GM11168 (cell line): ENCODE measurements at regions not wholly inside any gene's neighbourhood (a gene's known extent, or its start where the extent isn't known, plus 50 kb on each side); places are given as distances from the start of the nearest gene placed in this dataset.
"Not testable (repeated sequence)": the region's sequence is repeated elsewhere in the genome, so short reads cannot be mapped to it uniquely, and the experiment has no call there.

ENCODE experiments used
- in situ Hi-C: fragments of 300-500 bp; cut with MboI; formaldehyde crosslinking; loops from one replicate; pipeline ENCODE4 v1.12.0; 2022; ENCODE audit warnings: low sequenced_read_pairs; ENCODE audit not compliant: unreplicated experiment

- in situ Hi-C loops: no loop called here
These were observed 601.0 kb downstream of the TLE1 start for GRCh38 chr9:81088341-81088740.

GRCh38 chr9:81086416-81086815 is 602.9 kb downstream of the TLE1 start:
- in situ Hi-C loops: no loop called here

- in situ Hi-C loops: no loop called here
These were observed 605.4 kb downstream of the TLE1 start for GRCh38 chr9:81083854-81084512.

GRCh38 chr9:81083067-81083466 is 606.3 kb downstream of the TLE1 start:
- in situ Hi-C loops: no loop called here

- in situ Hi-C loops: no loop called here
These were observed 607.1 kb downstream of the TLE1 start for GRCh38 chr9:81082221-81082620.

GRCh38 chr9:81080900-81081299 is 608.4 kb downstream of the TLE1 start:
- in situ Hi-C loops: no loop called here

- in situ Hi-C loops: no loop called here
These were observed 609.2 kb downstream of the TLE1 start for GRCh38 chr9:81080185-81080584.

- in situ Hi-C loops: no loop called here
These were observed 610.3 kb downstream of the TLE1 start for GRCh38 chr9:81079055-81079454.

- in situ Hi-C loops: no loop called here
These were observed 610.8 kb downstream of the TLE1 start for GRCh38 chr9:81078555-81078954.

- in situ Hi-C loops: no loop called here
These were observed 611.8 kb downstream of the TLE1 start for GRCh38 chr9:81077572-81077971.

GRCh38 chr9:81076131-81076530 is 613.2 kb downstream of the TLE1 start:
- in situ Hi-C loops: no loop called here

- in situ Hi-C loops: no loop called here
These were observed 615.1 kb downstream of the TLE1 start for GRCh38 chr9:81074221-81074620.

- in situ Hi-C loops: no loop called here
These were observed 615.5 kb downstream of the TLE1 start for GRCh38 chr9:81073821-81074220.

- in situ Hi-C loops: no loop called here
These were observed 616.6 kb downstream of the TLE1 start for GRCh38 chr9:81072758-81073157.

GRCh38 chr9:81071108-81071507 is 618.2 kb downstream of the TLE1 start:
- in situ Hi-C loops: no loop called here

- in situ Hi-C loops: no loop called here
These were observed 618.7 kb downstream of the TLE1 start for GRCh38 chr9:81070689-81071088.

GRCh38 chr9:81069923-81070322 is 619.4 kb downstream of the TLE1 start:
- in situ Hi-C loops: no loop called here

- in situ Hi-C loops: no loop called here
These were observed 620.1 kb downstream of the TLE1 start for GRCh38 chr9:81069038-81069795.

GRCh38 chr9:81062995-81063394 is 626.4 kb downstream of the TLE1 start:
- in situ Hi-C loops: not testable (repeated sequence)

GRCh38 chr9:81058782-81059181 is 630.6 kb downstream of the TLE1 start:
- in situ Hi-C loops: no loop called here

GRCh38 chr9:81053298-81054025 is 635.9 kb downstream of the TLE1 start:
- in situ Hi-C loops: no loop called here
